SK-N-SH (cell line): ENCODE measurements at regions not wholly inside any gene's neighbourhood (a gene's known extent, or its start where the extent isn't known, plus 50 kb on each side); places are given as distances from the start of the nearest gene placed in this dataset.

ENCODE experiments used
- CTCF ChIA-PET: fragments of 300-600, 350-600 bp; formaldehyde crosslinking; extraction: SDS; loops from one replicate; lab custom pipeline; 2021; lab: Yijun Ruan, JAX
- POLR2A ChIA-PET: fragments of 350-600 bp; sonication (Branson Sonifier 250); formaldehyde crosslinking; extraction: SDS; loops from one replicate; lab custom pipeline; 2020; ENCODE audit warnings: antibody characterized with exemption, inconsistent platforms; lab: Yijun Ruan, JAX
- DNase-seq: peaks from one replicate; pipeline ENCODE4 v3.0.0; 2012
- H2AFZ ChIP-seq: fragments of 200-600 bp; sonication (generic); 2 replicates; pipeline ENCODE4 v1.8.1; 2016; ENCODE audit warnings: antibody characterized with exemption, mild to moderate bottlenecking, low read depth
- H3F3A ChIP-seq: fragments of 200-600 bp; sonication (generic); replicated peaks from 2 replicates; pipeline ENCODE3; 2016; ENCODE audit warnings: antibody characterized with exemption, mild to moderate bottlenecking; ENCODE audit not compliant: insufficient read depth
- H3K27ac ChIP-seq, 2 experiments: fragments of 200-500 bp in 1 of 2; fragments of 200-600 bp in 1 of 2; sonication (Bioruptor generic) in 1 of 2; sonication (generic), shearing (Covaris generic) in 1 of 2; 2 replicates each; pipeline versions ENCODE4 v1.5.1 to v1.6.1; 2014 to 2016; ENCODE audit warnings: low read depth in 2 of 2, inconsistent platforms in 1 of 2, low read length in 1 of 2, mild to moderate bottlenecking in 1 of 2, mixed read lengths in 1 of 2
- H3K27me3 ChIP-seq: fragments of 200-600 bp; sonication (generic), shearing (Covaris generic); 2 replicates; pipeline ENCODE4 v1.6.1; 2016; ENCODE audit warnings: mixed run types; ENCODE audit not compliant: insufficient read depth
- H3K36me3 ChIP-seq, 2 experiments: fragments of 200-500 bp in 1 of 2; fragments of 200-600 bp in 1 of 2; sonication (Bioruptor generic) in 1 of 2; sonication (generic) in 1 of 2; replicated peaks in 1 of 2; 2 replicates each; pipeline versions ENCODE3 to v1.5.1; 2014 to 2016; ENCODE audit warnings: low read length in 1 of 2, mild to moderate bottlenecking in 1 of 2; ENCODE audit not compliant: insufficient read depth in 2 of 2, control insufficient read depth in 1 of 2
- H3K4me1 ChIP-seq, 2 experiments: fragments of 200-500 bp in 1 of 2; fragments of 200-600 bp in 1 of 2; sonication (Bioruptor generic) in 1 of 2; sonication (generic), shearing (Covaris generic) in 1 of 2; 2 replicates each; pipeline versions ENCODE4 v1.5.1 to v1.6.1; 2014 to 2016; ENCODE audit warnings: low read depth in 1 of 2, low read length in 1 of 2, mixed run types in 1 of 2; ENCODE audit not compliant: insufficient read depth in 2 of 2, control insufficient read depth in 1 of 2
- H3K4me2 ChIP-seq: fragments of 200-600 bp; sonication (generic), shearing (Covaris generic); 2 replicates; pipeline ENCODE4 v1.6.1; 2017; ENCODE audit warnings: mixed run types
- H3K4me3 ChIP-seq, 2 experiments: fragments of 200-500 bp in 1 of 2; fragments of 200-600 bp in 1 of 2; sonication (Bioruptor generic) in 1 of 2; sonication (generic), shearing (Covaris generic) in 1 of 2; 2 replicates each; pipeline versions ENCODE4 v1.5.1 to v1.8.1; 2014 to 2016; ENCODE audit warnings: low read depth in 2 of 2, inconsistent platforms in 1 of 2, low read length in 1 of 2, mild to moderate bottlenecking in 1 of 2, mixed read lengths in 1 of 2, moderate library complexity in 1 of 2
- H3K79me2 ChIP-seq: fragments of 200-600 bp; sonication (generic); 2 replicates; pipeline ENCODE4 v1.8.1; 2017; ENCODE audit warnings: mild to moderate bottlenecking; ENCODE audit not compliant: insufficient read depth
- H3K9ac ChIP-seq: fragments of 200-600 bp; sonication (generic); 2 replicates; pipeline ENCODE4 v1.6.1; 2017; ENCODE audit warnings: mixed run types
- H3K9me2 ChIP-seq: fragments of 200-600 bp; sonication (generic); 2 replicates; pipeline ENCODE4 v1.6.1; 2017; ENCODE audit warnings: mixed run types
- H3K9me3 ChIP-seq: fragments of 200-600 bp; sonication (generic); 2 replicates; pipeline ENCODE4 v1.6.1; 2017; ENCODE audit warnings: mixed run types, mild to moderate bottlenecking, moderate library complexity
- H4K20me1 ChIP-seq: fragments of 200-600 bp; sonication (generic); 2 replicates; pipeline ENCODE4 v1.6.1; 2017; ENCODE audit warnings: mild to moderate bottlenecking, mixed run types; ENCODE audit not compliant: insufficient read depth
- CTCF ChIP-seq: fragments of 200-600 bp; sonication (generic); IDR thresholded peaks from 2 replicates; pipeline ENCODE4 v1.6.1; 2017; ENCODE audit warnings: antibody characterized with exemption, mild to moderate bottlenecking, moderate library complexity
- ELF1 ChIP-seq: IDR thresholded peaks from 2 replicates; pipeline ENCODE4 v1.4.0; 2012
- EP300 ChIP-seq, 2 experiments: IDR thresholded peaks; 2 replicates each; pipeline versions ENCODE4 v1.4.0 to v1.6.1; 2012; ENCODE audit warnings: borderline replicate concordance in 1 of 2, low read depth in 1 of 2, low read length in 1 of 2
- EZH2phosphoT487 ChIP-seq: fragments of 200-600 bp; sonication (generic); IDR thresholded peaks from 2 replicates; pipeline ENCODE4 v1.6.1; 2017; ENCODE audit warnings: low read depth, mixed run types, mild to moderate bottlenecking, antibody characterized with exemption, moderate library complexity, borderline replicate concordance
- FOXJ3 ChIP-seq: sonication (generic); formaldehyde crosslinking; IDR thresholded peaks from 2 replicates; pipeline ENCODE4 v1.5.1; 2020; ENCODE audit warnings: mild to moderate bottlenecking, missing genetic modification reagents
- GATA2 ChIP-seq: sonication (generic); formaldehyde crosslinking; IDR thresholded peaks from 2 replicates; pipeline ENCODE4 v1.5.0; 2020; ENCODE audit warnings: mild to moderate bottlenecking, missing genetic modification reagents
- MEF2A ChIP-seq: IDR thresholded peaks from 2 replicates; pipeline ENCODE4 v1.4.0; 2012; ENCODE audit warnings: low read depth, borderline replicate concordance
- MXI1 ChIP-seq: IDR thresholded peaks from 2 replicates; pipeline ENCODE4 v1.6.1; 2012; ENCODE audit warnings: mild to moderate bottlenecking, low read depth, low read length, improper control_type of control experiment
- NFIC ChIP-seq: IDR thresholded peaks from 2 replicates; pipeline ENCODE4 v1.4.0; 2012; ENCODE audit warnings: borderline replicate concordance
- NRF1 ChIP-seq: IDR thresholded peaks from 2 replicates; pipeline ENCODE4 v1.6.1; 2012; ENCODE audit warnings: low read depth, mild to moderate bottlenecking, low read length
- PBX3 ChIP-seq: IDR thresholded peaks from 2 replicates; pipeline ENCODE4; 2012
- POLR2AphosphoS5 ChIP-seq: IDR thresholded peaks from 2 replicates; pipeline ENCODE4 v1.6.1; 2012; ENCODE audit warnings: low read depth, low read length
- RAD21 ChIP-seq: IDR thresholded peaks from 2 replicates; pipeline ENCODE4 v1.6.1; 2012; ENCODE audit warnings: mild to moderate bottlenecking, low read length
- REST ChIP-seq: IDR thresholded peaks from 2 replicates; pipeline ENCODE4 v1.6.1; 2012; ENCODE audit warnings: mild to moderate bottlenecking, low read depth, low read length, moderate library complexity
- RFX5 ChIP-seq: IDR thresholded peaks from 2 replicates; pipeline ENCODE4 v1.6.1; 2012; ENCODE audit warnings: mild to moderate bottlenecking, improper control_type of control experiment, low read length
- SIN3A ChIP-seq: IDR thresholded peaks from 2 replicates; pipeline ENCODE4 v1.6.1; 2012; ENCODE audit warnings: low read depth, mild to moderate bottlenecking, low read length, moderate library complexity, borderline replicate concordance
- TAF1 ChIP-seq: IDR thresholded peaks from 2 replicates; pipeline ENCODE4 v1.6.1; 2012; ENCODE audit warnings: low read depth, mild to moderate bottlenecking, low read length, moderate library complexity, borderline replicate concordance
- TEAD4 ChIP-seq: IDR thresholded peaks from 2 replicates; pipeline ENCODE4 v1.4.0; 2012; ENCODE audit warnings: mild to moderate bottlenecking, borderline replicate concordance; ENCODE audit not compliant: insufficient read depth
- YY1 ChIP-seq: IDR thresholded peaks from 2 replicates; pipeline ENCODE4 v1.4.0; 2012; ENCODE audit warnings: low read depth, mild to moderate bottlenecking
- ZBTB33 ChIP-seq: IDR thresholded peaks from 2 replicates; pipeline ENCODE4 v1.4.0; 2012; ENCODE audit warnings: low read depth, borderline replicate concordance
- WGBS: methylation state at CpG from one replicate; pipeline ENCODE4 v1.1.6; 2017; ENCODE audit warnings: low lambda C conversion rate; 5-methylcytosine and 5-hydroxymethylcytosine counted together

GRCh38 chr13:79812070-79812850 is 331.3 kb downstream of the NDFIP2 start:
- H3K4me2 ChIP-seq = no peak overlapping the region
- H3K27ac ChIP-seq = no peak overlapping the region
- no peaks in the 10 kb centered on the region for H3K9me3 ChIP-seq
- H4K20me1 ChIP-seq = no peaks in the 10 kb centered on the region
- 100% methylated on average over 2 of the region's 2 CpGs for WGBS
- no peaks in the 10 kb centered on the region for H3K79me2 ChIP-seq
- CTCF ChIA-PET = interaction anchor here (0.6 kb wide), 1 partner anchor 11 kb away, joined by 3 read pairs; no protein-coding TSS in a partner anchor
- H3K4me3 ChIP-seq = no peak overlapping the region
- H2AFZ ChIP-seq = peak overlapping the region; percentile 26; the same call in 1 of the 2 replicates
- H3K27me3 ChIP-seq = no peaks in the 10 kb centered on the region
- no peaks in the 10 kb centered on the region for H3K36me3 ChIP-seq
- no peak for DNase-seq
- H3K9ac ChIP-seq = no peak overlapping the region
- H3K9me2 ChIP-seq = no peaks in the 10 kb centered on the region
- POLR2A ChIA-PET = no interaction called here
- peaks cover 6% of the 10 kb centered on the region for H3F3A ChIP-seq
- peaks cover 2 to 7% of the 10 kb centered on the region in 2 experiments; a peak in 3 of 4 replicates for H3K4me1 ChIP-seq
- TF ChIP-seq RFX5 (no peak), ZBTB33 (no peak), TAF1 (no peak), FOXJ3 (CRISPR knock-in tag) (no peak), EZH2phosphoT487 (no peak), PBX3 (no peak), YY1 (no peak), RAD21 (no peak), NRF1 (no peak), EP300 (IDR thresholded peaks at IDR 0.05; ENCODE audit: borderline replicate concordance in 1 of 2, low read depth in 1 of 2, low read length in 1 of 2) (no peak), REST (no peak), SIN3A (no peak), ELF1 (no peak), NFIC (no peak), POLR2AphosphoS5 (no peak), MXI1 (no peak), CTCF (no peak), MEF2A (no peak), GATA2 (CRISPR knock-in tag) (no peak), TEAD4 (no peak)
